UCSD-AML1 (cell line): ENCODE measurements at regions not wholly inside any gene's neighbourhood (a gene's known extent, or its start where the extent isn't known, plus 50 kb on each side); places are given as distances from the start of the nearest gene placed in this dataset.
"Not testable (repeated sequence)": the region's sequence is repeated elsewhere in the genome, so short reads cannot be mapped to it uniquely, and the experiment has no call there.

Experiments
- DNase-seq: peaks from one replicate; lab custom pipeline; 2025; ENCODE audit not compliant: unreplicated experiment; lab: John Stamatoyannopoulos, UW

DNA sequence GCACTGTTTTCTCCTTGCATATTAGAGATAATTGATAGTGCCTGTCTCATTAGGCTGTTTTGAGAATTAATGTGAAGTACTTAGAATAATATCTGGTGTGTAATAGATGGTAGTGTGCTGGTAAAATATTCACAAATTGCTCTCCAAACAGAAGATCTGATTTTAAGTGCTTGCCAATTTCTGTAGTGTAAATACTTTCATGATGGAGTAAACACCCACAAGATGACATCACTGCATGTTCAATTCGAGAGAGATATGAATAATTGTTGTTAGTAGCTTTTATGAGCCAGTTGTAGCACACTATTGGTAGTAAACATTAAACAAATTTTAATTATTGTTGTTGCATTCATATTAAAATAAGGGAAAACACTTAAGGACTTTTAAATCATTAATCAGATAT lies 392.3 kb upstream of the RIOK2 start:
- no peak for DNase-seq

DNA sequence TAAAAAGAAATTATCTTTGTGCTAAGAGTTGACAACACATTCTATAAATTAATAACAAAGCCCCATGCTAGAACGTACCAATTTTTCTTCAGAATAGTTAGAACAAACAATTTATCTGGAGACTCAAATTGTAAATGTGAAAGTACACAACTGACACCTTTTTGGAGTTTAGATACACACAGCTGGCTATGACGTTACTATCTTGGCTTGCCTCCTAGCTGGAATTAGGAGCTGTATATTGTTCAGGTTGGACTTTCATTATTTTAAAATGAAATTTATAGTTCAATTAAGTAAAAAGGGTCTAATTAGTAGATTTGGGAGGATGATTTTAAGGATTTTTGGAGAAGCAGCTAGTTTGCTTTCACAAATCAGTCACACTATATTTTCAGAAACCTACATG lies 393.9 kb upstream of the RIOK2 start:
- no peak for DNase-seq

DNA sequence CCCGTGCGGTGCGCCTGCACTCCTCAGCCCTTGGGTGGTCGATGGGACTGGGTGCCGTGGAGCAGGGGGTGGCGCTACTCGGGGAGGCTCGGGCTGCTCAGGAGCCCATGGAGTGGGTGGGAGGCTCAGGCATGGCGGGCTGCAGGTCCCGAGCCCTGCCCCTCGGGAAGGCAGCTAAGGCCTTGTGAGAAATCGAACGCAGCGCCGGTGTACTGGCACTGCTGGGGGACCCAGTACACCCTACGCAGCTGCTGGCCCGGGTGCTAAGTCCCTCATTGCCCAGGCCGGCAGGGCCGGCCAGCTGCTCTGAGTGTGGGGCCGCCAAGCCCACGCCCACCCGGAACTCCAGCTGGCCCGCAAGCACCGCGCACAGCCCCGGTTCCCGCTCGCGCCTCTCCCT lies 396.9 kb upstream of the RIOK2 start:
- not testable (repeated sequence) for DNase-seq

DNA sequence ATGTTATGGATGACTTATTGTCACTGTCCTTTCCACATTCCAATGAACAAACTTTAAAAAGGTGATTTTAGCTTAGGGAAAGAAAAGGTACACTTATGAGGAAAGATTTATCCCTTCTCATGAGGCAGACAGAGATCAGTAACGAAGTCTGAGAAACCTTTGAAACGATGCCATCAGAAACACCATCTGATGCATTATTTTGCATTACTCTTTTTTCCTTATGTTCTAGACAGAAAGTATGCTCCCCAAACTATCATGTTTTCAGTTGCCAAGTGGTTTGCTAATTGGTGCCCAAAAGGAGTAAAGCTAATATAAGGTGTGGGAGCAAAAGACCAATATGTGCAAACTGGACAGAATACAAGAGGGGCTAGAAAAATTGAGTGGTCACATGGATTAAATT lies 397.7 kb upstream of the RIOK2 start:
- no peak for DNase-seq

DNA sequence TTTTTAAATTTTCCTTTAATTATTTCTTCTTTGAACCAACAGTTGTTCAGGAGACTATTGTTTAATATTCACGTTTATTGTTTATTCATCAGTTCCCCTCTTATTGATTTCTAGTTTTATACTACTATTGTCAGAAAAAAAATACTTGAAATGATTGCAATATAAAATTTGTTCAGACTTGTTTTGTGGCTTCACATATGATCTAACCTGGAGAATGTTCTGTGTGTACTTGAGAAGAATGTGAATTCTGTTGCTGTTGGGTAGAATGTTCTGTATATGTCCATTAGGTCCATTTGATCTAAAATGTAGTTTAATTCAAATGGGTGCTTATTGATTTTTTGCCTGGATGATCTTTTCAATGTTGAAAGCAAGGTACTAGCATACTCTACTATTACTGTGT lies 408.7 kb upstream of the RIOK2 start:
- no peak for DNase-seq

DNA sequence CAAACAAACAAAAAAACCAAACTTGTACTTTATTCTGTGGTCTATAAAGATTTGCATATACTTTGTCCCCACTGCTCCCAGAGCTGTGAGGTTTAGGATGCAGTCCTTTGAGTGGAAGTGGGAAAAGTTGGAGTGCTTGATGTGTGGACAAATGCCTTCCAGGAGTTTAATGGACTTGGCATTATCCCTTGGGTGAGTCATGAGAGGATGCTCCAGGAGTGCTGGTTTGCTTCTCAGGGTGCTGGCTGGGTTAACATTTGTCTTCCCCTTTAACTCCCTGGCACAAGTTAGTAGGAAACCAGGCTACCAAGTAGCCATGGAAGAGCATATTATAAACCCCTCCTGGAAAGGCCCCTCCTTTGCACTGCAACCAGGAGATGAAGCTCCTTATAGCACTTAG lies 417.4 kb upstream of the RIOK2 start:
- no peak for DNase-seq

DNA sequence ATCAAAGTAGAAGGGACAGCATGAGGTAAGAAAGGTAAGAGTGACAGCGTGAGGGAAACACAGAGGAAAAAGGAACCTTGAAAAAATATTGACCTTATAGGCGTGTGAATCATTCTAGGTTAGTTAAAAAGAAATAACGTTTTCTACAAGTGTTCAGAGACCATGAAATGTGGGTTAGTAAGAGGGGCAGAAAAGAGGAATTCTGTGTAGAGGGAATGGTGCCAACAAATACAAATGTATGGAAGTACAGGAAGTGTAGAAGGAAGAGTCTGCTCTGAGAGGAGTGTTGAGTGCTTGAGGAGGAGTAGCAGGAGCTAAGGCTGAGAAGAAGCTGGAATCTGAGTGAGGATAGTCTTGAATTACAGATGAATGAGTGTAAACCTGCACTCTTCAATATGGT lies 418.6 kb upstream of the RIOK2 start:
- no peak for DNase-seq

DNA sequence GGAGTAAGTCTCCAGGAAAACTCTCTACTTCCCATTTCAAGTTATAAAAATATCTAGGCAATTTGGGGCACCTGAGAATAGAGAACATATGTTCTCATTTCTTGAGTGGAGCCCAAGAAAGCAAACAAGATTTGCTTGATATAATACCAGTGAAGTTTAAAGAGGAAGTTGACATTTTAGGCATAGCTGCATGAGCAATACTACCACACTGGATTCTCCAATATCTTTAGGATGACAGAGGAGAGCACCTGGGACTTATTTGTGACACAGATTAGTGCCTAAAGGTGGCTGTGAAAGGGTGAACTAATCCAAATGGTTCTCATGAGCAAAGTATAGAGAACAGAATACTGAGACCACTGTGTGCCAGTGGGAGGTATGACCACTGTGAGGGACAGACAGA lies 423.5 kb upstream of the RIOK2 start:
- no peak for DNase-seq

DNA sequence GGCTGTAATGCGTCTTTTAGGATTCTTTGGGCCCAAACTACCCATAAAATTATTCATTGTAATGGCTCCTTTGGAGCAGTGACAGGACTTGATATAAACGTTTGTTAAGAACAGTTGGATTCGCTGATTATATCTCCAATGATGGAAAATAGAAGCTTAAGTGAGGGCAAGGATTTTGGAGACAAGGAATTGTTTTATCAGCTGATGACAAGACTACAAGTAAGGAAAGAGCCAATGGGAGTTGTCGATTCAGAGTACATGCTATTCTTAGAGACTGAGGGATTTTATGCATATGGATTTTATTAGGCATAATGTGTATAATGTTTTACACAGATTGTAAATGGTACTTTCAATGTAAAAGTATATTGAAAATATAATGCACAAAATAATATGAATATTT lies 425.5 kb upstream of the RIOK2 start:
- no peak for DNase-seq

DNA sequence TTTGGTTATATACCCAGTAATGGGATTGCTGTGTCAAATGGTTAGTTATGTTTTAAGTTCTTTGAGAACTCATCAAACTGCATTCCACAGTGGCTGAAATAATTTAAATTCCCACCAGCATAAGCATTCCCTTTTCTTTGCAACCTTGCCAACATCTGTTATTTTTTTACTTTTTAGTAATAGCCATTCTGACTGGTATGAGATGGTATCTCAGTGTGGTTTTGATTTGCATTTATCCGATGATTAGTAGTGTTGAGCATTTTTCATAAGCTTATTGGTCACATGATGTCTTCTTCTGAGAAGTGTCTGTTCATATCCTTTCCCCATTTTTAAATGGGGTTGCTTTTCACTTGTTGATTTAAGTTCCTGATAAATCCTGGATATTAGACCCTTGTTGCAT lies 435.7 kb upstream of the RIOK2 start:
- no peak for DNase-seq

DNA sequence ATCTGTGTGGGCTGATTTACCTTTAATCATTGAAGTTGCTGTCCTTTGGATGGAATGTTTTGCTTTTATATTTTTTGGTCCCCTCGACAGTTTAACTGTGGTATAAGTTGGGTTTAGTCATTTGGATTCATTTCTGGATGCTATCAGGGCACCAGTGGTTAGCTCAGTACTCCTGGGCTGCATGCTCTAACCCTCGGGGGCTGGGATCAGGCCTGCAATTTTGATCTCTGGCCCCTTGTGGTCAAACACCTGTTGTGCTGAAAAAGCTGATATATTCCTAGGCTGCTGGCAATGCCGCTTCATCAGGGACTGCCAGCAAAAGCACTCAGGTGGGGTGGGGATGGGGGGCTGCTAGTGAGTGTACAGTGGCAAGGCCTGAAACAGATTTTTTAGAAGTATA lies 440.4 kb upstream of the RIOK2 start:
- no peak for DNase-seq

DNA sequence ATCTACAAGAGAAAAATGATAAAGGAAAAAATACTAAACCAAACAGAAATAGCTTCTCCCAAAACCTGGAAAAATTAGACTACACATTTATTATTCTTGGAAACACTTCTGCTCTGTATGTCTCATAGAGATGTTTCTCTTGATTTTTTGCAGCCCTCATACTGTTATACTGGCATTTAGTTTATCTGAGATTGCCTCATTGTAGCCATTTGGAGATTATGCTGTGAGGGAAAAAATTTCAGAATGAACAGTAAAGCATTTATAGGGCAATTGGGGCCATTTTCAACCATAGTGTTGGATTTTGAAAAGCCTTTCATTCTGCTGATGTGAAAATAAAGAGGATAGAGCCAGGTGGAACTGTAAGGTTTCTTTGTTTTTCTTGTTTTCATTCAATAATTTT lies 441.8 kb upstream of the RIOK2 start:
- DNase-seq: no peak

DNA sequence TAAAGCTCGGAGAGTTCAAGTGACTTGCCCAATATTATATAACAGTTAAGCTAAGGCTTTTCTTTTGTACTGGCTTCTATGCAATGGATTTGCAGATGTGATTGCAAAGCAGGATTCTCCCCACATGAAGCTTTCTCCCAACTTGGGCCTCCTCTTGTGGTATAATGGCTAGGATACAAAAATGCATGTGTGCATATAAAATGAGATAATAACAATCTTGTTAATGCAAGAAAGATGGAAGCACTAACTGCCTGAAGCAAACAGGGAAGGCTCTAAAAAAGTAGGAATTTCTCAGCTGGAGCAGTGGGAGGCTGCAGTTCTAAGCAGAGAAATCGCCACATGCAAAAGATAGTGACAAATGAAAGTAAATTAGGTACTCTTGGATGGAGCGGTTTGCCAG lies 444.2 kb upstream of the RIOK2 start:
- DNase-seq: no peak

DNA sequence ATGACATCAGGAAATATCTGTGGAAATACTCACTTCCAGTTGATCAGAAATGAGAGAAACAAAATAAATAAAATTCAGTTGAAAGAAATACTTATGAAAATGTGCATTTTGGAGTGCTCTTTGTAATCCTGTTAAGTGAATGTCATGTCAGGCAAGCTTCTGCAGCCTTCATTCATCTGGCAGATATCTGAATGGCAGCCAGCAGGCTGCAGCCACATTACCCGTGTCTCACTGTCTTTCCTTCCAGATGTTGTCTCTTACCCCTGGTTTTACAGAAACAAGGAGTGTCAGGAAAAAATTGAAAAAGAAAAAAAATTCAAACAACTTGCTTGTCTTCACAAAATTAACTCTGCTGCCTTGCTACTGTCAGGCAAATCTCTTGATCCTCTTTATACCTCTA lies 445.0 kb upstream of the RIOK2 start:
- no peak for DNase-seq

DNA sequence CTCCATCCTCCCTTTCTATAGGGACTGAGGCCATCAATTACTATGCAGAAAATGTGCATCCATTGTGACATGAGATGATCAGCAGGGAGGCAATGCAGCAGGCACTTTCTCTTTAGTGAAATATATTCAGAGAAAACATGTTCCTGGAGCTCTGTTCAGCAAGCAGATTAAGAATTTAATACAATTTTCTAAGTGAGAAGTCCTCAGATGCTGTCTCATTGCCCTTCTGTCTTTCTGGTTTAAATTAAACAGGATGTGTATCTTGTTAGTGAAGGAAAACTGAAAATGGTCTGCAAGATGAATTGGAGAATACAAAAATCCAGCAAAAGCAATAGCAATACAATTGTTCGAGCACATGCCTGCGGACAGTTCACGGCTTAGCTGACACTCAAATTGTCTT lies 445.8 kb upstream of the RIOK2 start:
- no peak for DNase-seq

DNA sequence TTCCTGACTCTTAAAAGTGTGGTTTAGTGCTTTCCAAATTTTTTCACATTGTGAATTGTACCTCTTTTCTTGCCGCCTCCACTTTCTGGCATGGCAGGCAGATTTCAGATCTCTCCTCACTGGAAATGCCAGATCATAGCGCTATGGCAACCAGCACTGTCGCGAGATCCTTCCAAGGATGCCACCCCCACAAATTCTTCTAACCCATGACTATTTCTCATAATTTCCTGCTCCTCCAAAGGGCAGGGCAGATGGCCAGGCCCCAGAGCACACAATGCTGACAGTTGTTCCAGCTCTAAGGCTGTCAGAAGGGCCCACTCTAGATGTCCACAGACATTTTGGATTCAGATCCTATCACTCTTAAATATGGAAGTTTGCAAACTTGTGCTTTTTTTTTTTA lies 446.2 kb upstream of the RIOK2 start:
- DNase-seq: no peak

DNA sequence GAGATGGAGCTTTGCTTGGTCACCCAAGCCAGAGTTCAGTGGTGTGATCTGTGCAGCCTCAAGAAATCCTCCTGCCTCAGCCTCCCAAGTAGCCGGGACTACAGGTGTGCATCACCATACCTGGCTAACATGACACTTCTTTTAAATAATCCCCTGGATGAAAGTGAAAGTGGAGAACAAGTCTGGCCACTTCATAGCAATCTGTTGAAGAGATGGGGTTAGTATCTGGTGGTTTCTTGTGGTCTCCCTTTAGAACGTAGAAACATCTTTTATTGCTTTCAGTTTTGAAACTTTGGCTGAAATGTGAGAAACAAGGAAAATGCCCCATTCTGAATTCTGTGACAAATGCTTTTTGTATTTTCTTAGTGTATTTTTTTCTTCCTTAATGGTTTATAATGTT lies 452.5 kb upstream of the RIOK2 start:
- no peak for DNase-seq

DNA sequence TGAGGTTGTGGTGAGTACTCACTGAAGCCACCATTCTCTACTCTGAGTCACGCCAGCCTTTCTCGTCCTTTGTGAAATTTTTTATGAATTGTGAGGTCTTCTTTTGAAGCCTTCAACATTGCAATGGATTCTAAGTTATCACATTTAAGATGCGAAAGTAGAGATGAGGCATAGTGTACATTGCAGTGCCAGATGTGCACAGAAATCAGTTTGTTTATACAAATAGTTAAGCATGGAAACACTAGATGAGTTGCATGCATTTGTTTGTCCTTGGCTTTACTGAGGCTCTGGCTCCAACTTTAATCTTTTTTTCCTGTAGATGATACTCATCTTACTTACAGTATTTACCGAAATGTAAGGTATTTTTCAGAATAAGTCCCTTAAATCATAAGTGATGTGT lies 453.7 kb upstream of the RIOK2 start:
- DNase-seq: no peak

DNA sequence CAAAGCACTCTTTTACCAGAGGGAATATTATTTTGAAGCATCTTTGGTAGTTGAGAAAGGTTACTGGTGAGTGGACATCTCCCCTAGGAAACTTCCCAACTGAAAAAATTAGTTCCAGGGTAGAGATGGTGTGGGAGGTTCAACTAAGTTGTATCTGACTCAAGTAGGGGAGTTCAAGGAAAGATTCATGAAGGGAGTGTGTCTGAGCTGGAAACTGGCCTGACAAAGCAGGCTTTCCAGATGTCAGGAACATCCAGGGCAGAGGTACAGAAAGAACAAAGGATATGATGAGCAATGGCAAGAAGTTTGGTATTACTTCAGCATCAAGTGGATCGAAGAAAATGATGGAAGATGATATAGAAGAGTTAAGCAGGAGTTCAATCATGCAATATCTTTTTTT lies 458.0 kb upstream of the RIOK2 start:
- no peak for DNase-seq

DNA sequence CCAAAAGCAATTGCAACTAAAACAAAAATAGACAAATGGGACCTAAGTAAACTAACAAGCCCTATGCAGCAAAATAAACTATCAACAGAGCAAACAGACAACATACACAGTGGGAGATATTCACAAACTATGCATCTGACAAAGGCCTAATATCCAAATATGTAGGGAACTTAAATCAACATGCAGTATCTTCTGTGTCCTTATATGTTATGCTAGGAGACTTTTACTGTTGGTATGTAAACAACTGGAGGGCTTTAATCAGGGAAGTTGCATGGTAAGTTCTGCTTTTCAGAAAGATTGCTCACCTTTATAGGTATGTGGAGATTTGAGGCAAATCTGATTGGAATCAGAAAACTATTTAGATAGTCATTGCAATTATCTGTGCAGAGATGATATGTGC lies 461.2 kb upstream of the RIOK2 start:
- no peak for DNase-seq

DNA sequence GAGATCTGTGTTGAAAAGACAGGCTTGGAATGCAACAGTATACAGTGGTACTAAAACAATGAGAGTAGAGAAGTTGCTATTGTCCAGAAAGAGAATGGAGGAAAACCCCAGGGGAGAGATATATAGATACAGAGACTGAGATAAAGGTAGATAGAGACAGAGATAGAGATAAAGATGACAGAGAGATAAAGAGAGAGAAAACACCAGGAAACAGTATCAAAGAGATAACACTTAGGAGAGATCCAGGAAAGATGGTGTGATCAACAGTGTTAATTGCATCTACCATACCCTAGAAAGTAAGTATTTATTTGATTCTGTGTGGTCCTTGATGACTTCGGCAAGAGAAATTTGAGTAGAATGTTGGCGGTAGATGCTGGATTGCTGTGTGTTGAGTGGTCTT lies 461.8 kb upstream of the RIOK2 start:
- no peak for DNase-seq

DNA sequence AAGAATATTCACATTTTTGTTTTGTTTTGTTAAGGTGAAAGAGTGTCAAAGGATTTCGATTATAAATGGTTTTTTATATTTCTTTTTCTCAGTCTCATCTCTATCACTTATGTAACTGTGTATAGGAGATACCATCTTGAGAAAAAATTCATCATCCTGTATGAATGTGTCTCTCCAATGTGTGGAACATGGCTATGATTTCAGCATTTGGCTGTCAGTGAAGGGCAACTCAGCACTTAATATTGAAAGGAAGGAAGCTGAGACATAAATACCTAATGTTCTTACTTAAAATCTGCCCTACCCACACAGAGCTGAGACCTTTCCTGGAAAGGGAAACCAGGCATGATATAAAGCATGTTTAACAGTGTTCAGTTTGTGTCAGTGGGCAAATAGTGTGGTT lies 474.2 kb upstream of the RIOK2 start:
- no peak for DNase-seq

DNA sequence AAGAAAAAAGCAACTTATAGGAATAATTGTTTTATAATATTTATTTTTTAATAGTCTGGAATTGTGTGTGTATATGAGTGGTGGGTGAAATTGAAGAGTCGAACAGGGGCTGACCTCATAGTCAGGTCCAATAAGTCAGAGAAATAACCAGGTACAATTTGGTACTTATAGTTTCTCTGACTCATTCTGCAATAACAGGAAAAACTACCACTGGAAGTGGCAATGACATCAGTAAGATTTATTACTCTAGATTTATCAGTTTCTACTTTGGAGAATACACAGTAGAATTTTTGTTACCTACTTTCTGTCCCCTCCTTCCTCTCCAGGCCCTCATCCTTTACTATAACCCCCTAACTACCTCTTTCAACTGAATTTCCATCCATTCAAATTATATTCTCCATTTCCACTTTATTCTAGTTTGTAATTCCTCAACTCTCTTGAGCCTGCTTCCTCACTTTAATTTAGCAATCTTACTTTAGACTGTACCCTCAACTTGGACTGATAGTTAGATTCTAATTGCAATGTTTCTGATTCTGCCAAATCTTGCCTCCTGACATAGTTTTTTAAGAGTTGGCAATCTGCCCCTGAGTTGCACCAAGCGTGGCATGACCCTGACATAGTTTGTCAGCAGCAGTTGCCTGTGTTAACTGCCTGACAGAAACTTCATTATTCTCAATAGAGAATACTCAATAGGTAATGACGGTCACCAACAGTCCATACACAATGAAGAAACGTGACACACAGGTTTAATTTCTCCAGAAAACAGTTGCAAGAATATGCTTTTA lies 475.3 kb upstream of the RIOK2 start:
- DNase-seq: no peak

DNA sequence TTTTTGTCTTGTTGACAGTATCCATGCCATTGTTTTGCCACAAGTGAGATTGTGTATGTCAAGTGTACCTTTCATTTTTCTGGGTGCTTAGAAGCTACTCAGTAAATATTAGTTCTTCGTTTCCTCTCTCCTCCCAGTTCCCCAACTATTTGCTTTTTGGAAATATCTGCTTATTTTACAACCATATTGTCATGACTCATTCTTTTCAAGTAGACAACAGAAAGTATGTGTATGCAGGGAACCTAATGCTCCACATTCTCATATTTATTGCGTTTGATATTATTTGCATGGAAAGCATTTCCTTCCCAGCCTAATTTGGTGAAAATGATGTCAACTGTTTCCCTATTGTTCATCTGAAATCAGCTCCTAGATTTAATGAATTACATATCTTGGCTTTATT lies 483.7 kb upstream of the RIOK2 start:
- DNase-seq: no peak
